ENCODE measurements at regions not wholly inside any gene's neighbourhood (a gene's known extent, or its start where the extent isn't known, plus 50 kb on each side); places are given as distances from the start of the nearest gene placed in this dataset.

DNA sequence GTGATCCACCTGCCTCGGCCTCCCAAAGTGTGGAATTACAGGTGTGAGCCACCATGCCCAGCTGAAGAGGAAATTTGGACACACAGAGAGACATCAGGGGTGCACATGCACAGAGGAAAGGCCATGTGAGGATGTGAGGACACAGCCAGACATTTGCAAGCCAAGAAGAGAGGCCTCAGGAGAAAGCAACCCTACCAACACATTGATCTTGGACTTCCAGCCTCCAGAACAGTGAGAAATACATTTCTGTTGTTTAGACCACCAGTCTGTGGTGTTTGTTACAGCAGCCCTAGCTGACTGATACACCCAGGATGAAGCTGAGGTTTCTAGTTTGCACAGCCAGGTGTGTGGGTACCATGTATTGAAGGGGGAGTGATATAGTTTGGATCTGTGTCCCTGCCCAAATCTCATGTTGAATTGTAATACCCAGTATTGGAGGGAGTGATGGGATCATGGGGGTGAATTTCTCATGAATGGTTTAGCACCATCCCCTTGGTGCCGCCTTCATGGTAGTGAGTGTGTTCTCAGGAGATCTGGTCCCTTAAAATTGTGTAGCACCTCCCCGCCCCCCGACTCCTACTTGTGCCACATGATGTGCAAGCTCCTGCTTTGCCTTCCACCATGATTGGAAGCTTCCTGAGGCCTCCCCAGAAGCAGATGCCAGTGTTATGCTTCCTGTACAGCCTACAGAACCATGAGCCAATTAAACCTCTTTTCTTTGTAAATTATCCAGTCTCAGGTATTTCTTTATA is 64.7 kb upstream of the DUSP5 start:
- DNase-seq (ENCODE audit: low read depth in 1 of 2, low spot score in 1 of 2): no peak

DNA sequence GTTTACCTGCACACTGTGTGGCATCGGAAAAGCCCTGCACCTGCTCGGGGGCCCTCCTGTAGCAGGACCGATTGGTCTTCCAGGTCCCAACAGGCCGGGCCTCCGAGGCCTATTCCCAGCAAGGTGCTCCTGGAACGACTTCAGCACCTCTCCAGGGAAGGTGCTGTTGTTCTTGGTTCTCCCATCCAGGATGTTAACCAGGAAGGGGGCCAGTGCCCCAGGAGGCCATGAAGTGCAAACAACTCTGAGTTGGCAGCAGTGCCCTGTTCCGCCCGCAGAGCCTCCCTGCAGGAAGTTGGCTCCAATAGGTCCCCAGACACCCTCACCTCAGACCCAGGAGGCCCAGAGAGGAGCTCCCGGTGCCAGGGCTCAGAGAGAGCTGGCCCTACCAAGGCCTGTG is 64.0 kb upstream of the DUSP5 start:
- DNase-seq (ENCODE audit: low read depth in 1 of 2, low spot score in 1 of 2): no peak

DNA sequence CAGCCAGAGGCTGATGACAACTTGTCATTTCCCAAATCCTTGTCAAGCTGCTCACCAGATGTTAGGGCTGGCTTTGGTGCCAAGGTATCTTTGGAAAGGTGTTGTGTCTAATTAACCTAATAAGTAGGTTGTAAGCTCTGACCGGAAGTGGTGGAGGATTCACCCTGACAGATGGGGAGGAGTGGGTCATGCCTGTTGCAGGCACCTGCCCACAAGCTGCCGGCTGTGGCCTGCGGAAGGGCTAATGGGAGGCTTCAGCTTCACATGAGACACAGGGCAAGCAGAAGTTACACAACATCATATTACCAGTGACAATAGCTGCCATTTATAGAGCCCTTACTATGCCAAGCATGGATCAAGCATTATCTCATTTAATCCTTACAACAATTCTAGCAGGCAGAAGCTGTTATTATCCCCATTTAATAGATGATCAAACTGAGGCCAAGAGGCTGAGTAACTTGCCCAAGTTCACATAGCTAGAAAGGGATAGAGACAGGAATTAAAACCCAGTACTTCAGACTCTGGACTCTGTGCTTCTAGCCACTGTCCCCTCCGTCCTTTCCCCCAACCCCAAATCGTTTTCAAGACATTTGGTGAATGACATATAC is 63.1 kb upstream of the DUSP5 start:
- DNase-seq (ENCODE audit: low read depth in 1 of 2, low spot score in 1 of 2): no peak

DNA sequence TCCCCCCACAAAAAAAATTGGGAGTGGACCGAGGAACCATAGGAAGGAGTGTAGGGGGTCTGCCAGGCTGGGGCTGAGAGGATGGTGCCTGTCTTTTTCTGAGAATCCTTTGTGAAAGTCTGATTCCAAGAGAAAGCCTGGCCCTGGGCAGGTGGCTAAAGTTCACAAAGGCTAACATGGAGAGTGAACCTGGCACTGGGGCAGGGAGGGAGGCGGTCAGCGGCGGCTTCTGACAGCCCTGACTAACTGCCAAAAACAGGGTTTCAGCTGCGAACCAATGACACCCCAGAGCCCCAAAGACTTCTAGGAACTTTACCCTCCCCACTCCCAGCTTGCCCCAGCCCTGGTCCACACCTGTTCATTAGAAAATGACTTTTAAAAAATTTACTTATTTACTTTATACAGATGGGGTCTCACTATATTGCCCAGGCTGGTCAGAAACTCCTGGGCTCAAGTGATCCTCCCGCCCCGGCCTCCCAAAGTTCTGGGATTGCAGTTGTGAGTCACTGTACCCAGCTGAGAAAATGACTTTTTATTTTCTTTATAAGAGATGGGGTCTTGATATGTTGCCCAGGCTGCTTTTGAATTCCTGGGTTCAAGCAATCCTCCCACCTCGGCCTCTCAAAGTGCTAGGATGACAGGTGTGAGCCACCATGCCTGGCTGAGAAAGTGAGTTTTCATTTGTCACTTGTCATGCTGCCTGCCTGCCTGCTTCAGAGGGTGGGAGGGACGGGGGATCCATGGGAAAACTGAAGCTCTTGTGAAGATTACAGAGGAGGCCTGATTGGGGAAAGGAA is 61.0 kb upstream of the DUSP5 start:
- no peak for DNase-seq (ENCODE audit: low read depth in 1 of 2, low spot score in 1 of 2)

DNA sequence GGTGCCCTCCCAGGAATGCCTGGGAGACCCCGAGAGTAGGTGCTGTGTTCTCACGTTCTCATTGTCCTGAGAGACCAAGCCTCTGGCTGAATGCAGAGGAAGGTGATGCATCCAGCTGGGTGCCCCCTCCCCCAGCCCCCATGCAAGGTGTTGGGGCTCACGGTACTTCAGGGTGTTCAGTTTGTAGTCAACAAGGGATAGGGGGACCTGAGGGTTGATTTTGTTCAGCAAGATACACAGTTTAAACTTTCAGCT is 60.4 kb upstream of the DUSP5 start:
- no peak for DNase-seq (ENCODE audit: low read depth in 1 of 2, low spot score in 1 of 2)

DNA sequence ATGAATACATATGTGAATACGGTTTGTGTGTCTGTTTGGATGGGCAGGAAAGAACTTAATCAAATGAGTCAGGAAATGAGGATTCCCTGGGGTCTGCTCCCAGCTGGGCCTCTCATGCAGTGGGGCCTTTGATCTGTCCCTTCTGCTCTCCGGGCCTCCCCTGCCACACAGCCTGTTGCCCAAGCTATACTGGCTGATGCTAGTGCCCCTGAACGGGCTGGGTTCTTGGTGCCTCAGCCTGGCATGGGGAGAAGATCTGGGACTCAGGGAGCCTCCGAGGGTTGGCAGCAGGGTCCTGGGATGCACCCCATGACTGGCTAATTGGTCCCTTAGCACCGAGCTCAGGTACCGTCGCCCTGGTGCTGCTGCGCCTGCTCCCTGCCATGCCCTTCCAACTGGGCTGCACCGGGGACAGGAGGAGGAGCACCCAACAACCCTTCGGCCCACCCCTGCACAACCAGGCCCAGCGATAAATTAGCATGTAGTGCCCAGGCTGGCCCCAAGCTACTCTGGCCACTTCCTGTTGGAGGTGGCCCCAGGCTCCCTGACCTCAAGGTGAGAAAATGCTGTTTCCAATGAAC is 59.9 kb upstream of the DUSP5 start:
- no peak for DNase-seq (ENCODE audit: low read depth in 1 of 2, low spot score in 1 of 2)

DNA sequence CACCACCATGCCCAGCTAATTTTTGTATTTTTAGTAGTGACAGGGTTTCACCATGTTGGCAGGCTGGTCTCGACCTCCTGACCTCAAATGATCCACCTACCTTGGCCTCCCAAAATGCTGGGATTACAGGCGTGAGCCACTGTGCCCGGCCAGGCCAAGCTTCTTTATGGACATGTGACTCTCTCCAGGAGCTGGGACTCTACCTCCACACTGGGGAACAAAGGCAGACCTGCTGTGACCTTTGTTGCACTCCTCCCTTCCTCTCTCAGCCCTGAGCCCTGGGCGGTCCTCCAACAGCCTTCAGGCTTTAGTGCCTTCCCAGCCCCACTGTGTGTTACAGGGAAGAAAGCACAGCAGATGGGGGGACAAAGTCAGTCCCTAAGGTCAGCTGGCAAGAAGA is 55.0 kb upstream of the DUSP5 start:
- DNase-seq (ENCODE audit: low read depth in 1 of 2, low spot score in 1 of 2): no peak

DNA sequence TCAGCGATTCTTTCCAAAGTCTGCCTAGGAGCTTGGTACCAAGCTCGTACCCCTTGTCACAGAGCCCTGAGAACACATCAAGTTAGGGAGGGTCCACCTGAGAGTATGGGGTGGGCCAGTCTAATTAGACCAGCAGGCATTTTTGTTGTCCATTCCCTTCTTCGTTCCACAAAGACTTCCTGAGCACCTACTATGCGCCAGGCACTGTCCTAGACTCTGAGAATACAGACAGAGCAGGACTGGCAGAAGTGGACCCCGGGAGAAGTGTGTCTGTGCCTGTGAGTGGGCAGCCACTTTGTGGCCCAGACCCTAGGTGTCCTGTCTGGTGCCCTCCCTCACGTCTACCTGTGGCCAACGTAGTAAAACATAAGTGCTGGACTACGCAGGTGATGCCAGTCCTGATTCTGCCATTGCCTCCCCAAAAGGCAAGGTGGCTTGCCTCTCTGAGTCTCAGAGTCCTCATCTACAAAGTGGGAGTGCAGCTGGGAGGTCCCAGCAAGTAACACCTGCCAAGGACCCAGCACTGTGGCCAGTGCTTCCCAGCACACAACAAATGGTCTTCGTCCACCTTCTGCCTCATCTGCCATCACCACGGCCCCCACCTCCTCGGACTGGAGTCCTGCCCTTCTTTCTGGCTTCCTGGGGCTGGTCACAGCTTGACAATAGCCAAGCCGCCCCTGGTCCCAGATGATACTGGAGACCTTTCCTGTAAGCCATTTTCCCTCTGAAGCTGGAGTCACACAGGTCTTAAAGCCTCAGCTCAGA is 54.3 kb upstream of the DUSP5 start:
- DNase-seq (ENCODE audit: low read depth in 1 of 2, low spot score in 1 of 2): no peak

DNA sequence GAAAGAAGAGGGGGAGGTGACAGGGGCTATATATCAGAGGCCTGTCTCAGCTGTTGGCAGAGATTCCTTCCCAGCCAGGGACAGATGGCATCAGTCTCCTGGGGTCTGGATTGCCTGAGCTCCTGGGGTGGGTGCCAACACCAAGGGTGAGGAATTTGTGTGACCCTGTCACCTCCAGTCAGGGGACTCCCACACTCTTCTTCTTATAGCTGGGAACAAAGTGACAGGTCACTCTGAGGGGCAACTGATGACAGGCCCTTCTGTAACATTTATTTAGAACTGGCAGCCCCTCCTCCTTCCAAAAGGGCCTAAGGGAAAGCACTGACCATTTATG is 53.7 kb upstream of the DUSP5 start:
- no peak for DNase-seq (ENCODE audit: low read depth in 1 of 2, low spot score in 1 of 2)

DNA sequence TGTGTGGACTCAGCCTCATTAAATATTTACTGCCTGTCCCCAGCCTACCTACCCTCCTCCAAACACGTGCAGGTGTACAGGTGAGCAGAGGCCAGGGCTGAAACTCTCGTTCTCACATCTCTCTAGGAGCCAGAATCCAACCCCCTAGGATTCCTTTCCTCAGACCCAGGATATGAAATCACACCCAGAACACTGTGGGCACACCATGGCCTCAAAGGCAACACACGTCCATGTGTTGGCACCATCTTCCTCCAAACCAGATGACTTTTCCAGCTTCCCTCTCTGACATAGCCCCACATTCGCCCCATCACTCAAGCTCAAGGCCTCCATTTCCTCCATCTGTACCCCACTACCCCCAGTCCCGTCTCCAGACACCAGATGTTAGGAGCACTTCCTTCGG is 51.8 kb upstream of the DUSP5 start:
- DNase-seq (ENCODE audit: low read depth in 1 of 2, low spot score in 1 of 2): no peak

DNA sequence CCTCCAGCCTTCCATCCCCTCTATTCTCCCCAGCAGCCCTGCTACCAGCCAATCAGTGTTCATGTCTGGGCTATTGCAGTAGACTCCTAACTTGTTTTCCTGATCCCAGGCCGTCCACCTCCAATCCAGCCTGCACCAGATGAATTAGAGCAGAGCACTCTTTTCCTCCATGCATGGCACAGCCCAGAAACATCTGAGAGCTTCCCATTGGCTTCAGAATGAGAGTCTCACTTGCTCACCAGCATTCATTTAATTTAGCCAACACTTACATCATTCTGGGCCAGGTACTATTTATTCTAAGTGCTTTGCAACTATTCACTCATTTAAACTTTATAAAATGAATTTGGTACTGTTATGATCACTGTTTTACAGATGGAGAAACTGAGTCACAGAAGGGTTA is 51.4 kb upstream of the DUSP5 start:
- no peak for DNase-seq (ENCODE audit: low read depth in 1 of 2, low spot score in 1 of 2)

DNA sequence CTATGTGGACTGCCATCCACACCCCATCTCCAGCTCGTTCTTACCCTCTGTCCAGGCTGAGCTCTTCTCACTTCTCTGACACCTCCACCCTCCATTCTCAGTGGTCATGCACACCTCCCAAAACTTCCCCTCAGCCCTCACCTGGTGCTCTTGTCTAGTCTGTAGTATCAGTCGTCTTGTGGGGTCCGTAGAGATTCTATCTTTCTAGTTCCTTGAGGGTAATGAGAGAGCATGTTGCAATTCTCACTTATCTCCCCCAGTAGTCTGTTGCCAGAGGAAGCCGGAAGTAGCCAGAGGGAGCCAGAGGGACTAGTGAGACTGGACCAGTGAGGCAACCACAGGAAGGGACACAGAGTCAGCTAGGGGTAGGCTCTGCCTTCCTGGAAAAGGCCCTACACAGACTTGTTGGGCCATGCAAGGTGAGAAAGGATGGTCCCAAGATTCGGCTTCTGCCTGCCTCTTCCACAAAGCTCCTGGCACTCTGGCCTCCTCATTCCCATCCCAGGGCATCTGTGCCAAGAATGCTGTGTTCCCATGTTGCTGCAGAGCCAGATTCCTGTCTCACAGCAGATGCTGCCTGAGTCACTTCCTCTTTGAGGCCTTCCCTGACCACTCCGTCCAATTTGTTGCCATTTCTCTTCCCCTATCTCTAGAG is 50.6 kb upstream of the DUSP5 start:
- no peak for DNase-seq (ENCODE audit: low read depth in 1 of 2, low spot score in 1 of 2)

DNA sequence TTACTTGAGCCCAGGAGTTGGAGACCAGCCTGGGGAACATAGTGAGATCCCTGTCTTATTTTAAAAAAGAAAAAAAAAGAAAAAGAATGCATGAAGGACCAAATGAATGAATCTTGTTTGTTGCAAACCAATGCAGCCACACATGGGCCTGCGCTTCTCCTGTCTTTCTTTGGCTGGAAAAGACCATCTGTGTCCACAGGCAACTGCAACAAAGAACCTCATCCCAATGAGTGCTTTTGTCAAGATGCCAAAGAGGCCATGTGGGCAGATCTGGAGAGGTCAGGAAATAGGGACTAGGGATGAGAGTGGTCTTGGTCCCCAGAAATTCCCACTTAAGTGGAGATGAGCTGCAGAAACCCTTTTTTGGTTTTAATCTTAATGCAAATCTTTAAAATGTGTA is 49.8 kb upstream of the DUSP5 start:
- DNase-seq (ENCODE audit: low read depth in 1 of 2, low spot score in 1 of 2): no peak
